GM12878 (cell line): ENCODE measurements at regions not wholly inside any gene's neighbourhood (a gene's known extent, or its start where the extent isn't known, plus 50 kb on each side); places are given as distances from the start of the nearest gene placed in this dataset.

Experiments
- ATAC-seq: fragments of 200-7000 bp; cut with Tn5 transposase; 3 replicates; pipeline ENCODE4 v1.9.1; 2020; ENCODE audit warnings: mild to moderate bottlenecking, moderate library complexity
- BruUV-seq: library from RNA; stranded (reverse); fragments of 400-500 nt; replicated peaks from 2 replicates; lab custom pipeline; 2021; lab: Mats Ljungman, UMichigan
- CTCF ChIA-PET: fragments of 300-600 bp; sonication (Branson Sonifier 250); formaldehyde crosslinking; extraction: SDS; loops from one replicate; lab custom pipeline; 2021; ENCODE audit warnings: inconsistent platforms; lab: Yijun Ruan, JAX
- POLR2A ChIA-PET: fragments of 350-600 bp; formaldehyde crosslinking; extraction: SDS; loops from one replicate; lab custom pipeline; 2021; ENCODE audit warnings: inconsistent platforms; lab: Charles Lee
- RAD21 ChIA-PET: fragments of 300-600 bp; sonication (Branson Sonifier 250); formaldehyde crosslinking; loops from one replicate; lab custom pipeline; 2023; ENCODE audit warnings: antibody characterized with exemption; ENCODE audit not compliant: unreplicated experiment; lab: Charles Lee
- SMC1A ChIA-PET: fragments of 300-600 bp; sonication (Branson Sonifier 250); formaldehyde crosslinking; loops from one replicate; lab custom pipeline; 2023; ENCODE audit not compliant: unreplicated experiment, uncharacterized antibody; lab: Charles Lee
- DNase-seq: peaks from one replicate; pipeline ENCODE4 v3.0.0-alpha.2; 2011; ENCODE audit warnings: low read depth, low spot score
- FAIRE-seq: peaks from 3 replicates; lab custom pipeline; 2011; peaks lifted over from hg19 to GRCh38; lab: Jason Lieb, UNC
- H2AFZ ChIP-seq: 2 replicates; pipeline ENCODE4 v1.6.0; 2011; ENCODE audit warnings: low read depth, low read length, control low read depth; ENCODE audit not compliant: control insufficient read depth
- H3K27ac ChIP-seq: 2 replicates; pipeline ENCODE4 v1.5.1; 2011; ENCODE audit warnings: control low read depth; ENCODE audit not compliant: control insufficient read depth, insufficient read depth
- H3K27me3 ChIP-seq, 2 experiments: replicated peaks in 1 of 2; 2 replicates each; pipeline versions ENCODE4 v1.6.0 to v1.6.1; 2011; ENCODE audit warnings: low read length in 1 of 2; ENCODE audit not compliant: control insufficient read depth in 2 of 2, insufficient read depth in 2 of 2
- H3K36me3 ChIP-seq, 2 experiments: 2 replicates each; pipeline ENCODE4 v1.5.1; 2011; ENCODE audit warnings: low read length in 1 of 2; ENCODE audit not compliant: control insufficient read depth in 2 of 2, insufficient read depth in 2 of 2
- H3K4me1 ChIP-seq: 2 replicates; pipeline ENCODE4 v1.6.1; 2011; ENCODE audit warnings: mild to moderate bottlenecking, low read length, moderate library complexity, mixed read lengths; ENCODE audit not compliant: control insufficient read depth, insufficient read depth
- H3K4me2 ChIP-seq: 2 replicates; pipeline ENCODE4 v1.6.0; 2011; ENCODE audit warnings: control low read depth; ENCODE audit not compliant: control insufficient read depth, insufficient read depth
- H3K4me3 ChIP-seq: fragments of 200-600 bp; sonication (generic); 2 replicates; pipeline ENCODE4 v1.5.1; 2016
- H3K79me2 ChIP-seq: 2 replicates; pipeline ENCODE4 v1.6.0; 2011; ENCODE audit warnings: low read length; ENCODE audit not compliant: control insufficient read depth, insufficient read depth
- H3K9ac ChIP-seq: 2 replicates; pipeline ENCODE4 v1.8.0; 2011; ENCODE audit warnings: low read length, control low read depth, mixed read lengths; ENCODE audit not compliant: control insufficient read depth, insufficient read depth
- H3K9me3 ChIP-seq: replicated peaks from 3 replicates; pipeline ENCODE4 v1.5.1; 2011; ENCODE audit warnings: mild to moderate bottlenecking, low read length; ENCODE audit not compliant: control insufficient read depth, insufficient read depth
- H4K20me1 ChIP-seq: 2 replicates; pipeline ENCODE4 v1.6.0; 2011; ENCODE audit not compliant: control insufficient read depth, insufficient read depth
- E2F4 ChIP-seq: IDR thresholded peaks from 2 replicates; pipeline ENCODE4 v1.6.1; 2012; ENCODE audit warnings: low read depth, low read length, improper control_type of control experiment
- E2F8 ChIP-seq: fragments of 450-650 bp; IDR thresholded peaks from 2 replicates; pipeline ENCODE4 v1.6.1; 2018; ENCODE audit warnings: mild to moderate bottlenecking, low read depth, moderate library complexity; ENCODE audit not compliant: partially characterized antibody
- ESRRA ChIP-seq: IDR thresholded peaks from 2 replicates; pipeline ENCODE4 v1.6.1; 2012; ENCODE audit warnings: mild to moderate bottlenecking, low read length, improper control_type of control experiment
- GABPA ChIP-seq: IDR thresholded peaks from 2 replicates; pipeline ENCODE4 v1.6.1; 2014; ENCODE audit warnings: antibody characterized with exemption, low read depth, mild to moderate bottlenecking, inconsistent platforms
- HDGF ChIP-seq: fragments of 450-650 bp; IDR thresholded peaks from 2 replicates; pipeline ENCODE4 v1.6.1; 2016; ENCODE audit warnings: antibody characterized with exemption
- MAX ChIP-seq: IDR thresholded peaks from 2 replicates; pipeline ENCODE4 v1.6.1; 2012; ENCODE audit warnings: low read depth, low read length, improper control_type of control experiment
- MEF2B ChIP-seq: fragments of 450-650 bp; IDR thresholded peaks from 2 replicates; pipeline ENCODE4 v1.6.1; 2018; ENCODE audit warnings: mild to moderate bottlenecking, moderate library complexity; ENCODE audit not compliant: partially characterized antibody, poor library complexity, severe bottlenecking
- MYC ChIP-seq: IDR thresholded peaks from 2 replicates; pipeline ENCODE4 v1.6.1; 2011; ENCODE audit warnings: mild to moderate bottlenecking, low read length, moderate library complexity, inconsistent platforms; ENCODE audit not compliant: insufficient read depth, insufficient replicate concordance, insufficient read length, severe bottlenecking
- NFXL1 ChIP-seq: fragments of 450-650 bp; IDR thresholded peaks from 2 replicates; pipeline ENCODE4 v1.6.1; 2017; ENCODE audit warnings: antibody characterized with exemption, mild to moderate bottlenecking, borderline replicate concordance
- WGBS: methylation state at CpG from one replicate; pipeline ENCODE4 v1.1.6; 2016; ENCODE audit warnings: low lambda C conversion rate; ENCODE audit not compliant: insufficient replicate concordance, insufficient coverage; ENCODE audit errors: missing lambda C conversion rate; 5-methylcytosine and 5-hydroxymethylcytosine counted together
- in situ Hi-C: fragments of 300-500 bp; cut with MboI; formaldehyde crosslinking; loops from 9 replicates; pipeline ENCODE4 v1.14.3; 2018; ENCODE audit warnings: mixed read lengths
- intact Hi-C: fragments of 100-400 bp; cut with micrococcal nuclease; formaldehyde crosslinking; loops from one replicate; pipeline ENCODE4 v1.14.2; 2022; ENCODE audit not compliant: unreplicated experiment
- TF ChIP-seq, protein P1 (sequence below): fragments of 450-650 bp; IDR thresholded peaks from 2 replicates; pipeline ENCODE4 v1.6.1; 2018; ENCODE audit warnings: borderline replicate concordance, mild to moderate bottlenecking; ENCODE audit not compliant: partially characterized antibody

- TF ChIP-seq HDGF = no peak
- no peak for TF ChIP-seq E2F4
- no peak for TF ChIP-seq MAX
- no peak for TF ChIP-seq GABPA
These were observed 368.6 kb upstream of the PDE3A start (continued) for GRCh38 chr12:19999805-20000138.

GRCh38 chr12:20000229-20000849 lies 368.0 kb upstream of the PDE3A start:
- Histone ChIP-seq H3K9me3 (no peaks in the 10 kb centered on the region), H3K4me3 (no peak overlapping the region), H3K79me2 (no peaks in the 10 kb centered on the region), H3K4me1 (no peaks in the 10 kb centered on the region), H3K27ac (no peak overlapping the region), H3K36me3 (no peaks in the 10 kb centered on the region), H4K20me1 (no peaks in the 10 kb centered on the region), H3K27me3 (no peaks in the 10 kb centered on the region), H3K9ac (no peak overlapping the region), H3K4me2 (no peak overlapping the region), H2AFZ (no peak overlapping the region)
- POLR2A ChIA-PET = interaction anchor here (0.6 kb wide), 1 partner anchor 14 kb away, joined by 7 read pairs; no protein-coding TSS in a partner anchor
- FAIRE-seq (no peak), ATAC-seq (no peak), DNase-seq (no peak)
- TF ChIP-seq MEF2B (no peak), ESRRA (no peak), E2F8 (no peak), MYC (no peak), NFXL1 (no peak)
- TF ChIP-seq, protein P1, sequence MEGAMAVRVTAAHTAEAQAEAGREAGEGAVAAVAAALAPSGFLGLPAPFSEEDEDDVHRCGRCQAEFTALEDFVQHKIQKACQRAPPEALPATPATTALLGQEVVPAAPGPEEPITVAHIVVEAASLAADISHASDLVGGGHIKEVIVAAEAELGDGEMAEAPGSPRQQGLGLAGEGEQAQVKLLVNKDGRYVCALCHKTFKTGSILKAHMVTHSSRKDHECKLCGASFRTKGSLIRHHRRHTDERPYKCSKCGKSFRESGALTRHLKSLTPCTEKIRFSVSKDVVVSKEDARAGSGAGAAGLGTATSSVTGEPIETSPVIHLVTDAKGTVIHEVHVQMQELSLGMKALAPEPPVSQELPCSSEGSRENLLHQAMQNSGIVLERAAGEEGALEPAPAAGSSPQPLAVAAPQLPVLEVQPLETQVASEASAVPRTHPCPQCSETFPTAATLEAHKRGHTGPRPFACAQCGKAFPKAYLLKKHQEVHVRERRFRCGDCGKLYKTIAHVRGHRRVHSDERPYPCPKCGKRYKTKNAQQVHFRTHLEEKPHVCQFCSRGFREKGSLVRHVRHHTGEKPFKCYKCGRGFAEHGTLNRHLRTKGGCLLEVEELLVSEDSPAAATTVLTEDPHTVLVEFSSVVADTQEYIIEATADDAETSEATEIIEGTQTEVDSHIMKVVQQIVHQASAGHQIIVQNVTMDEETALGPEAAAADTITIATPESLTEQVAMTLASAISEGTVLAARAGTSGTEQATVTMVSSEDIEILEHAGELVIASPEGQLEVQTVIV = no peak
- WGBS = 3% methylated on average over 4 of the region's 4 CpGs
- intact Hi-C loops = no loop called here
- SMC1A ChIA-PET = interaction anchor here (1.3 to 1.4 kb wide), 2 partner anchors 11 to 192 kb away, joined by 3 read pairs; no protein-coding TSS in a partner anchor
- in situ Hi-C loops = no loop called here
- RAD21 ChIA-PET = no interaction called here
- CTCF ChIA-PET = interaction anchor here (1.5 kb wide), 1 partner anchor 83 kb away, joined by 5 read pairs; no protein-coding TSS in a partner anchor
- no TSS peak for BruUV-seq
